Psoas muscle (tissue), 7 donors: ENCODE measurements at regions not wholly inside any gene's neighbourhood (a gene's known extent, or its start where the extent isn't known, plus 50 kb on each side); places are given as distances from the start of the nearest gene placed in this dataset.

Experiments used
- ATAC-seq, 4 donors: fragments of 200-7000 bp; cut with Tn5 transposase; one replicate each; pipeline ENCODE4 v1.9.1; 2020; ENCODE audit warnings: moderate library complexity in 3 of 4, mild to moderate bottlenecking in 2 of 4
- DNase-seq, 2 donors: peaks; one replicate each; pipeline ENCODE4 v3.0.0-alpha.2; 2020
- H3K27ac ChIP-seq: fragments of 200-600 bp; one replicate; pipeline ENCODE4 v1.8.0; 2022
- H3K27me3 ChIP-seq, 3 donors: fragments of 200-600 bp in 1 of 3; one replicate each; pipeline versions ENCODE4 v1.6.1 to v1.8.0; 2013 to 2022; ENCODE audit warnings: low read length in 2 of 3, mild to moderate bottlenecking in 2 of 3, moderate library complexity in 1 of 3; ENCODE audit not compliant: insufficient read depth in 3 of 3
- H3K36me3 ChIP-seq, 2 donors: fragments of 200-600 bp in 1 of 2; one replicate each; pipeline versions ENCODE4 v1.6.1 to v1.8.0; 2013 to 2022; ENCODE audit warnings: low read depth in 1 of 2, mild to moderate bottlenecking in 1 of 2, moderate library complexity in 1 of 2; ENCODE audit not compliant: insufficient read depth in 1 of 2
- H3K4me1 ChIP-seq: fragments of 200-600 bp; one replicate; pipeline ENCODE4 v1.8.0; 2022
- H3K4me3 ChIP-seq: fragments of 200-600 bp; one replicate; pipeline ENCODE4 v1.8.0; 2022; ENCODE audit warnings: mild to moderate bottlenecking
- H3K9me3 ChIP-seq: fragments of 200-600 bp; one replicate; pipeline ENCODE4 v1.8.0; 2022
- WGBS, 3 donors: extraction: QIAGEN DNeasy Blood & Tissue Kit; methylation state at CpG; one replicate each; pipeline versions ENCODE4 v1.1.6 to v1.1.7; 2013; 5-methylcytosine and 5-hydroxymethylcytosine counted together
- intact Hi-C, 2 donors: fragments of 100-400 bp; cut with DNase I; formaldehyde crosslinking; loops; one replicate each; pipeline versions ENCODE4 v1.11.0 to v1.14.2; 2022
- TF ChIP-seq, protein P1 (sequence below): fragments of 200-600 bp; IDR thresholded peaks from one replicate; pipeline ENCODE4 v1.8.0; 2022; ENCODE audit warnings: antibody characterized with exemption
- donor health status: healthy with polysubstance abuse.
- donor health status: DM: no; HTN: no; CAD: no; lungs with moderate emphysema.
- donor health status: Bipolar disorder and iron deficiency.
- donor health status: healthy.
- donor health status: DM: yes; HTN: yes; CAD: no.
- donor health status: DM: no; HTN: no; CAD: no.
- donor health status: DM: yes; HTN: yes; CAD: no.

DNA sequence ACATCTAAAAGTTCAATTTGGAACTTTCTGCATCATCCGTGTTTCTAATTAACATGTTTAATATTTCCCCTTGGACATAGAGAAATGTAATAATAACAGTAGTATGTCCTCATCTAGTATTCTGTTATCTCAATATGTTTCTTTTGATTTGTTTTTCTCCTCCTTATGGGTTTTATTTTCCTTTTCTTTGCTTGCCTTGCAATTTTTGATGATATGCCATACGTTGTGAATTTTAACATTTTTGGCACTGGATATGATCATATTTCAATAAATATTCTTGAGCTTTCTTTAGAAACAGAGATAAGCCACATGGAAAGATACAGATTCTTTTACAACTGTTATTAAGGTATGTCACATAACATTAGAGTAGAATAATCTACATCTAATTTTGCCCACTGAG is 1316.2 kb downstream of the CDH8 start:
- H3K27me3 ChIP-seq = no peaks in the 10 kb centered on the region
- H3K9me3 ChIP-seq = peaks cover 8% of the 10 kb centered on the region
- no peak overlapping the region for H3K27ac ChIP-seq
- intact Hi-C loops = no loop called here
- H3K36me3 ChIP-seq = no peaks in the 10 kb centered on the region
- TF ChIP-seq, protein P1, sequence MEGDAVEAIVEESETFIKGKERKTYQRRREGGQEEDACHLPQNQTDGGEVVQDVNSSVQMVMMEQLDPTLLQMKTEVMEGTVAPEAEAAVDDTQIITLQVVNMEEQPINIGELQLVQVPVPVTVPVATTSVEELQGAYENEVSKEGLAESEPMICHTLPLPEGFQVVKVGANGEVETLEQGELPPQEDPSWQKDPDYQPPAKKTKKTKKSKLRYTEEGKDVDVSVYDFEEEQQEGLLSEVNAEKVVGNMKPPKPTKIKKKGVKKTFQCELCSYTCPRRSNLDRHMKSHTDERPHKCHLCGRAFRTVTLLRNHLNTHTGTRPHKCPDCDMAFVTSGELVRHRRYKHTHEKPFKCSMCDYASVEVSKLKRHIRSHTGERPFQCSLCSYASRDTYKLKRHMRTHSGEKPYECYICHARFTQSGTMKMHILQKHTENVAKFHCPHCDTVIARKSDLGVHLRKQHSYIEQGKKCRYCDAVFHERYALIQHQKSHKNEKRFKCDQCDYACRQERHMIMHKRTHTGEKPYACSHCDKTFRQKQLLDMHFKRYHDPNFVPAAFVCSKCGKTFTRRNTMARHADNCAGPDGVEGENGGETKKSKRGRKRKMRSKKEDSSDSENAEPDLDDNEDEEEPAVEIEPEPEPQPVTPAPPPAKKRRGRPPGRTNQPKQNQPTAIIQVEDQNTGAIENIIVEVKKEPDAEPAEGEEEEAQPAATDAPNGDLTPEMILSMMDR = no peak
- ATAC-seq = no peak
- H3K4me1 ChIP-seq = no peaks in the 10 kb centered on the region
- no peak for DNase-seq
- 82 to 88% (median 84%) methylated on average over 2 of the region's 2 CpGs for WGBS, 3 donors
- no peak overlapping the region for H3K4me3 ChIP-seq

- intact Hi-C loops = no loop called here
- no peak overlapping the region for H3K27ac ChIP-seq
- H3K4me1 ChIP-seq = no peaks in the 10 kb centered on the region
- ATAC-seq = no peak
- peaks cover 8% of the 10 kb centered on the region for H3K9me3 ChIP-seq
- TF ChIP-seq, protein P1 = no peak
- no peak for DNase-seq
- H3K27me3 ChIP-seq = no peaks in the 10 kb centered on the region
- no peak overlapping the region for H3K4me3 ChIP-seq
- H3K36me3 ChIP-seq = no peaks in the 10 kb centered on the region
- WGBS, 3 donors = 72 to 83% (median 74%) methylated on average over 2 of the region's 2 CpGs
These were observed 1318.4 kb downstream of the CDH8 start for GRCh38 chr16:60717808-60718207.

GRCh38 chr16:60712144-60712543 is 1324.1 kb downstream of the CDH8 start:
- intact Hi-C loops = no loop called here
- no peak overlapping the region for H3K4me3 ChIP-seq
- no peak for ATAC-seq

GRCh38 chr16:60704726-60705125 is 1331.5 kb downstream of the CDH8 start:
- 74 to 83% (median 79%) methylated on average over 1 of the region's 1 CpG for WGBS, 3 donors
- no peak overlapping the region for H3K4me3 ChIP-seq
- no peaks in the 10 kb centered on the region for H3K9me3 ChIP-seq
- DNase-seq (no peak), ATAC-seq (no peak)
- no peak overlapping the region for H3K27ac ChIP-seq
- intact Hi-C loops = no loop called here
- H3K4me1 ChIP-seq = no peaks in the 10 kb centered on the region
- no peaks in the 10 kb centered on the region for H3K36me3 ChIP-seq
- H3K27me3 ChIP-seq = no peaks in the 10 kb centered on the region
- TF ChIP-seq, protein P1 = no peak

More at GRCh38 chr16:60712144-60712543, 1324.1 kb downstream of the CDH8 start:
- Histone ChIP-seq H3K4me1 (no peaks in the 10 kb centered on the region), H3K27me3 (no peaks in the 10 kb centered on the region), H3K27ac (no peak overlapping the region), H3K9me3 (no peaks in the 10 kb centered on the region), H3K36me3 (no peaks in the 10 kb centered on the region)
- 14 to 24% (median 22%) methylated on average over 3 of the region's 3 CpGs for WGBS, 3 donors
- TF ChIP-seq, protein P1 = no peak
- DNase-seq = no peak

DNA sequence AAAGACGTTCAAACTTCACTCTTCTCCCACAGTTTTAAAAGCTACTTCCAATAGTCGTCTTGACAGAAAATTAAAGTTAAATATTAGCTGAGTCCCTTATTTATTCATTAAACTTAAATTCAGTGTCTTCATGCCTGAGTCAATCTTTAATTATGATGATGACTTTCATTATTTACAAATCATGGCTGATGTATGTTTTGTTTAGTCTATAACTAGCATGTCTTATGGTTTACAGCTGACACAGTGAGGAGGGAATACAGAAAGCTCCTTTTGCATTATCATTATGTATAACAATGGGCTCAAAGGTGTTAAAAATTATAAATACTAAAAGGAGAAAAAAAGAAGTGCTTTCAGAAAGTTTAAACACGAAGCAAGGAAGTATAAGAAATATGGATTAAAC is 1333.1 kb downstream of the CDH8 start:
- Histone ChIP-seq H3K27me3 (no peaks in the 10 kb centered on the region), H3K9me3 (no peaks in the 10 kb centered on the region), H3K4me1 (no peaks in the 10 kb centered on the region), H3K4me3 (no peak overlapping the region), H3K36me3 (no peaks in the 10 kb centered on the region), H3K27ac (no peak overlapping the region)
- ATAC-seq = no peak
- DNase-seq = no peak
- TF ChIP-seq, protein P1 = no peak
- WGBS, 3 donors = 58 to 62% (median 61%) methylated on average over 3 of the region's 3 CpGs
- intact Hi-C loops = no loop called here
